ENCODE measurements at regions not wholly inside any gene's neighbourhood (a gene's known extent, or its start where the extent isn't known, plus 50 kb on each side); places are given as distances from the start of the nearest gene placed in this dataset.

DNA sequence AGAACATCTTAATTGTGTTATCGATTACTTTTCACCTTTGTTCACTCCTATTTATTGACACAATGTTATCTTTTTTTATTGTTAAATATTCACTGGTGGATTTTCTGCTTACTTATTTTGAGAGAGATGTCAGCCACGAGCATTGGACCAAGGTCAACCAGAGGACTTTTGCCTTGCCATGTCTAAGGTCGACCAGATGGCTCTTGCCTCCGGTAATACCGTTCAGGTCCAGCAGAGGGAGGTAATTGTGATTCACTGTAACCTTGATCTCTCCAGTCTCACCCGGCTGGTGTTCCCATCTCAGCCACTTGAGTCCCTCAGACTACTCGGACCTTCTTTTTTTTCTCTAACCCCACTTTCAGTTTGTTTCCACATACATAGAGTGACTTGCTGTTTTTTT is 1438.1 kb downstream of the UQCRFS1 start:
- no peaks in the 10 kb centered on the region for H3K4me1 ChIP-seq (ENCODE audit: insufficient read depth, low read length, poor library complexity, severe bottlenecking)
- H3K4me3 ChIP-seq (ENCODE audit: low read depth, low read length, poor library complexity, severe bottlenecking) = no peak overlapping the region
- TF ChIP-seq, protein P1, sequence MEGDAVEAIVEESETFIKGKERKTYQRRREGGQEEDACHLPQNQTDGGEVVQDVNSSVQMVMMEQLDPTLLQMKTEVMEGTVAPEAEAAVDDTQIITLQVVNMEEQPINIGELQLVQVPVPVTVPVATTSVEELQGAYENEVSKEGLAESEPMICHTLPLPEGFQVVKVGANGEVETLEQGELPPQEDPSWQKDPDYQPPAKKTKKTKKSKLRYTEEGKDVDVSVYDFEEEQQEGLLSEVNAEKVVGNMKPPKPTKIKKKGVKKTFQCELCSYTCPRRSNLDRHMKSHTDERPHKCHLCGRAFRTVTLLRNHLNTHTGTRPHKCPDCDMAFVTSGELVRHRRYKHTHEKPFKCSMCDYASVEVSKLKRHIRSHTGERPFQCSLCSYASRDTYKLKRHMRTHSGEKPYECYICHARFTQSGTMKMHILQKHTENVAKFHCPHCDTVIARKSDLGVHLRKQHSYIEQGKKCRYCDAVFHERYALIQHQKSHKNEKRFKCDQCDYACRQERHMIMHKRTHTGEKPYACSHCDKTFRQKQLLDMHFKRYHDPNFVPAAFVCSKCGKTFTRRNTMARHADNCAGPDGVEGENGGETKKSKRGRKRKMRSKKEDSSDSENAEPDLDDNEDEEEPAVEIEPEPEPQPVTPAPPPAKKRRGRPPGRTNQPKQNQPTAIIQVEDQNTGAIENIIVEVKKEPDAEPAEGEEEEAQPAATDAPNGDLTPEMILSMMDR (conservative IDR thresholded peaks at IDR 0.05; ENCODE audit: low read depth, low read length) = peak; percentile 37
- no peak for TF ChIP-seq EZH2 (IDR thresholded peaks at IDR 0.05; ENCODE audit: borderline replicate concordance, low read depth, low read length, poor library complexity, severe bottlenecking)
- CTCF ChIA-PET = no interaction called here
- intact Hi-C loops (cut with micrococcal nuclease; ENCODE audit: unreplicated experiment) = no loop called here
- peaks cover 38% of the 10 kb centered on the region for H3K9me3 ChIP-seq (ENCODE audit: low read depth, low read length, poor library complexity, severe bottlenecking)
- DNase-seq (ENCODE audit: low spot score) = peak; percentile 48
- no peaks in the 10 kb centered on the region for H3K27me3 ChIP-seq (replicated peaks; ENCODE audit: insufficient read depth, low read depth, low read length, poor library complexity)
- H3K36me3 ChIP-seq (ENCODE audit: insufficient read depth, low read length, poor library complexity, severe bottlenecking) = no peaks in the 10 kb centered on the region
- H3K27ac ChIP-seq (ENCODE audit: low read depth, low read length, poor library complexity, severe bottlenecking) = no peak overlapping the region
- POLR2A ChIA-PET (ENCODE audit: low non-redundant PET) = no interaction called here
- no TSS peak for BruUV-seq (replicated peaks)

DNA sequence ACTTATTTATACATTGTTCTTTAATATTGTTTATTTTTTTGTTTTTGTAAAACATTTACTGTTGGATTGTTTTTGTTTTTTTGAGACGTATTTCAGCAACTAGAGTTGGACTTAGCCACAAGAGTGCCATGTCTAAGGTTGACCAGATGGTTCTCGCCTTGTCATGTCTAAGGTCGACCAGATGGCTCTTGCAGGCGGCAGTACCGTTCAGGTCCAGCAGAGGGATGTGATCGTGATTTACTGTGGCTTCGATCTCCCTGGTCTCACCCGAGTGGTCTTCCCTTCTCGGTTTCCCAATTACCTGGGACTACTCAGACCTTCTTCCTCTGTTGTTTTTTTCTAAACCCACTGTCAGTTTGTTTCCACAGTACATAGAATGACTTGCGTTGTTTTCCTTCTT is 1438.6 kb downstream of the UQCRFS1 start:
- no TSS peak for BruUV-seq (replicated peaks)
- ChIA-PET POLR2A (ENCODE audit: low non-redundant PET) (no interaction called here), CTCF (no interaction called here)
- Histone ChIP-seq H3K4me1 (ENCODE audit: insufficient read depth, low read length, poor library complexity, severe bottlenecking) (no peaks in the 10 kb centered on the region), H3K27me3 (replicated peaks; ENCODE audit: insufficient read depth, low read depth, low read length, poor library complexity) (no peaks in the 10 kb centered on the region), H3K27ac (ENCODE audit: low read depth, low read length, poor library complexity, severe bottlenecking) (no peak overlapping the region), H3K36me3 (ENCODE audit: insufficient read depth, low read length, poor library complexity, severe bottlenecking) (no peaks in the 10 kb centered on the region), H3K4me3 (ENCODE audit: low read depth, low read length, poor library complexity, severe bottlenecking) (no peak overlapping the region), H3K9me3 (ENCODE audit: low read depth, low read length, poor library complexity, severe bottlenecking) (peaks cover 36% of the 10 kb centered on the region)
- TF ChIP-seq EZH2 (IDR thresholded peaks at IDR 0.05; ENCODE audit: borderline replicate concordance, low read depth, low read length, poor library complexity, severe bottlenecking) = no peak
- TF ChIP-seq, protein P1 (conservative IDR thresholded peaks at IDR 0.05; ENCODE audit: low read depth, low read length) = 0 out of 2 replicates have a peak, but pooled peaks have one; percentile 16
- intact Hi-C loops (cut with micrococcal nuclease; ENCODE audit: unreplicated experiment) = no loop called here
- DNase-seq (ENCODE audit: low spot score) = peak; percentile 25

DNA sequence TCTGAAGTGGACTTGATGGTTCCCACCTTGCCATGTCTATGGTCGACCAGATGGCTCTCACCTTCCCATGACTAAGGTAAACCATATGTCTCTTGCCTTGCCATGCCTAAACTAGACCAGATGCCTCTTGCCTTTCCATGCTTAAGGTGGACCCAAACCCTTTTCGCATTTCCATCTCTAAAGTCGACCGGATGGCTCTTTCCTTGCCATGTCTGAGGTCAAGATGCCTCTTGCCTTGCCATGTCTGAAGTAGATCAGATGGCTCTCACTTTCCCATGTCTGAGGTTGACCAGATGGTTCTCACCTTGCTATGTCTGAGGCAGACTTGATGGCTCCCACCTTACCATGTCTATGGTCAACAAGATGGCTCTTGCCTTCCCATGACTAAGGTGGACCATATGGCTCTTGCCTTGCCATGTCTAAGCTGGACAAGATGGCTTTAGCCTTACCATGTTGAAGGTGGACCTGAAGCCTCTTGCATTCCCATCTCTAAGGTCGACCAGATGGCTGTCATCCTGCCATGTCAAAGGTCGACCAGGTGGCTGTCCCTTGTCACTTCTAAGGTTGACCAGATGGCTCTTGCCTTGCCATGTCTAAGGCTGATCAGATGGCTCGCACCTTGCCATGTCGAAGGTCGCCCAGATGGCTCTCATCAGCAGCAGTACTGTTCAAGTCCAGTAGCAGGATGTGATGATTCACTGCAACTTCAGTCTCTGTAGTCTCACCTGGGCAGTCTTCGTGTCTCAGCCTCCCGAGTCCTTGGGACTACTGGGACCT is 1439.4 kb downstream of the UQCRFS1 start:
- intact Hi-C loops (cut with micrococcal nuclease; ENCODE audit: unreplicated experiment) = no loop called here
- Histone ChIP-seq H3K27ac (ENCODE audit: low read depth, low read length, poor library complexity, severe bottlenecking) (no peak overlapping the region), H3K4me1 (ENCODE audit: insufficient read depth, low read length, poor library complexity, severe bottlenecking) (no peaks in the 10 kb centered on the region), H3K27me3 (replicated peaks; ENCODE audit: insufficient read depth, low read depth, low read length, poor library complexity) (no peaks in the 10 kb centered on the region), H3K4me3 (ENCODE audit: low read depth, low read length, poor library complexity, severe bottlenecking) (no peak overlapping the region), H3K9me3 (ENCODE audit: low read depth, low read length, poor library complexity, severe bottlenecking) (peaks cover 36% of the 10 kb centered on the region), H3K36me3 (ENCODE audit: insufficient read depth, low read length, poor library complexity, severe bottlenecking) (no peaks in the 10 kb centered on the region)
- TF ChIP-seq, protein P1 (conservative IDR thresholded peaks at IDR 0.05; ENCODE audit: low read depth, low read length) = no peak
- no peak for TF ChIP-seq EZH2 (IDR thresholded peaks at IDR 0.05; ENCODE audit: borderline replicate concordance, low read depth, low read length, poor library complexity, severe bottlenecking)
- no TSS peak for BruUV-seq (replicated peaks)
- ChIA-PET CTCF (no interaction called here), POLR2A (ENCODE audit: low non-redundant PET) (no interaction called here)
- DNase-seq (ENCODE audit: low spot score) = no peak
